Endothelial cell (in vitro differentiated cells): ENCODE measurements at regions not wholly inside any gene's neighbourhood (a gene's known extent, or its start where the extent isn't known, plus 50 kb on each side); places are given as distances from the start of the nearest gene placed in this dataset.

ENCODE experiments used
- DNase-seq: peaks from one replicate; pipeline ENCODE4 v3.0.0; 2021; ENCODE audit warnings: low spot score
- H3K27ac Mint-ChIP-seq: one replicate; pipeline ENCODE4 v1.8.0; 2021; ENCODE audit warnings: mixed read lengths, inconsistent platforms; ENCODE audit not compliant: unreplicated experiment
- H3K27me3 Mint-ChIP-seq: one replicate; pipeline ENCODE4 v1.8.0; 2021; ENCODE audit warnings: mild to moderate bottlenecking, moderate library complexity, mixed read lengths, inconsistent platforms; ENCODE audit not compliant: unreplicated experiment
- H3K36me3 Mint-ChIP-seq: one replicate; pipeline ENCODE4 v1.8.0; 2021; ENCODE audit warnings: mild to moderate bottlenecking, low read depth, mixed read lengths, inconsistent platforms; ENCODE audit not compliant: unreplicated experiment
- H3K4me1 Mint-ChIP-seq: one replicate; pipeline ENCODE4 v1.8.0; 2021; ENCODE audit warnings: mild to moderate bottlenecking, mixed read lengths, inconsistent platforms; ENCODE audit not compliant: unreplicated experiment
- H3K4me3 Mint-ChIP-seq: one replicate; pipeline ENCODE4 v1.8.0; 2021; ENCODE audit warnings: mild to moderate bottlenecking, mixed read lengths, inconsistent platforms; ENCODE audit not compliant: unreplicated experiment
- H3K9me3 Mint-ChIP-seq: one replicate; pipeline ENCODE4 v1.8.0; 2021; ENCODE audit warnings: mixed read lengths, inconsistent platforms; ENCODE audit not compliant: unreplicated experiment
- TF ChIP-seq, protein P1 (sequence below): fragments of 200-600 bp; sonication (generic); IDR thresholded peaks from one replicate; pipeline ENCODE4 v1.5.0; 2021; ENCODE audit warnings: antibody characterized with exemption; ENCODE audit not compliant: unreplicated experiment

DNA sequence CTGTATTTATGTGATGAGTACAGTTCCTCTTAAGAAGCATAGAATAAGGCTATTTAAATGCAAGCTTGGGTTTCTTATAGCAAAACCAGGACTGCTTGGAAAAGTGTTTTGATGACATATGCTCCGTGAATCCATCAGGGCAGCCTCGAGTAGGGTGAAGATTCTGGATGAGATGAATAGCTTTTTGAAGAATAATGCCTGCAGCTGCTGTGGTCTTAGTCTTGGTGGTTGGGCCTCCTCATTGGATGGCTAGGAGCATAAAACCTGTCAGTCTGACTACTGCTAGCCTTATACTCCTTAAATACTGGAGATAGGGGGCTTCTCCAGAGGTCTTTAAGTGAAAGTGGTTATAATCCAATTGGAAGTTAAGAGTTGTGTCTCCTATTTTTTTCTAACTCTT is 704.3 kb downstream of the FGF9 start:
- no peak for DNase-seq
- H3K27ac Mint-ChIP-seq, result no peak overlapping the region
- no peaks in the 10 kb centered on the region for H3K9me3 Mint-ChIP-seq
- TF ChIP-seq, protein P1, sequence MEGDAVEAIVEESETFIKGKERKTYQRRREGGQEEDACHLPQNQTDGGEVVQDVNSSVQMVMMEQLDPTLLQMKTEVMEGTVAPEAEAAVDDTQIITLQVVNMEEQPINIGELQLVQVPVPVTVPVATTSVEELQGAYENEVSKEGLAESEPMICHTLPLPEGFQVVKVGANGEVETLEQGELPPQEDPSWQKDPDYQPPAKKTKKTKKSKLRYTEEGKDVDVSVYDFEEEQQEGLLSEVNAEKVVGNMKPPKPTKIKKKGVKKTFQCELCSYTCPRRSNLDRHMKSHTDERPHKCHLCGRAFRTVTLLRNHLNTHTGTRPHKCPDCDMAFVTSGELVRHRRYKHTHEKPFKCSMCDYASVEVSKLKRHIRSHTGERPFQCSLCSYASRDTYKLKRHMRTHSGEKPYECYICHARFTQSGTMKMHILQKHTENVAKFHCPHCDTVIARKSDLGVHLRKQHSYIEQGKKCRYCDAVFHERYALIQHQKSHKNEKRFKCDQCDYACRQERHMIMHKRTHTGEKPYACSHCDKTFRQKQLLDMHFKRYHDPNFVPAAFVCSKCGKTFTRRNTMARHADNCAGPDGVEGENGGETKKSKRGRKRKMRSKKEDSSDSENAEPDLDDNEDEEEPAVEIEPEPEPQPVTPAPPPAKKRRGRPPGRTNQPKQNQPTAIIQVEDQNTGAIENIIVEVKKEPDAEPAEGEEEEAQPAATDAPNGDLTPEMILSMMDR, result no peak
- no peaks in the 10 kb centered on the region for H3K36me3 Mint-ChIP-seq
- H3K4me1 Mint-ChIP-seq, result no peaks in the 10 kb centered on the region
- no peak overlapping the region for H3K4me3 Mint-ChIP-seq
- H3K27me3 Mint-ChIP-seq, result peaks cover 3% of the 10 kb centered on the region

DNA sequence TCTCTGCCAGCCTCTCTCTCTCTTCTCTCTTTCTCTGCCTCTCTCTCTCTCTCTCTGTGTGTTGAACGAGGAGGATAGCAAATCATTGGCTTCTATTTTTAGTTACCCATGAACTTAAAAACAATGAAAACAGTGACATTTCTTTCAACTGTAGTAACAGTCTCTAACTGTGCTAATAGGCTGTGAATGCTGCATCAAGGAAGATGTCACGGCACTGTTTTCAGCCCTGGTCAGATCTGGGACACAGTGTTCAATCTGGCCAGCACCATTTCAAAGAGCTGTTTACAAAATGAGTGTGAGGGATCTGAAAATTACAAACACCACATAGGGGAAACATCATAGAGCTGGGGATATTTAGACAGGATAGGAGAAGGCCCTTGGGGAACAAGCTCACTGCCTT is 717.0 kb downstream of the FGF9 start:
- no peak for DNase-seq
- no peaks in the 10 kb centered on the region for H3K9me3 Mint-ChIP-seq
- no peaks in the 10 kb centered on the region for H3K36me3 Mint-ChIP-seq
- H3K4me1 Mint-ChIP-seq, result no peaks in the 10 kb centered on the region
- H3K27ac Mint-ChIP-seq, result no peak overlapping the region
- H3K27me3 Mint-ChIP-seq, result no peaks in the 10 kb centered on the region
- no peak overlapping the region for H3K4me3 Mint-ChIP-seq
- TF ChIP-seq, protein P1, result no peak

DNA sequence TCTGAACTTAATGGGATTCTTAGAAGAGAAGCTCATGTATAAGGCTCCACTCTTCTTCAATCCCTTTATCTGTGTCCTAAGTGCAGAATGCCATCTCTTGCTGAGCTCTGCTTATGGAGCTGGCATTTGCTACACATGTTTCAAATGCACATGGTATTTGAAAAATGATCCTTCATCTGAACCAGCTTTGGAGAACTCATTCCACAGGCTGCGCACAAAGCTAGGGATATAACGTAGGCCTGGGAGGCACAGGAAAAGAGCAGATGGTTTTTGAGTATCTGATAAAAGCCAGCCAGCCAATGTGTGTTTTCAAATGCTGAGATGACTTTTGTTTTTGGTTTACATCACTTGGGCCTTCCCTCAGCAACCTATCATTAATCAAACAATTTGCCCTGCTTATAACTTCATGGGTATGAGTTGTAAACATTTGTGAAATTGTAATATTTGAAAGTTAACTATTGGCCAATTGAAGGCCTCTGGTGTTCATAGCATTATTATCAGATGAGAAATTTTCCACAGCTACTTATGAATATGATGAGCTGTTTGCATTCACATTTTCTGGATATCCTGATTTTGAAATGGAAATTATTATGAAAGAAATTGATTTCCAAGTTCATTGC is 729.0 kb downstream of the FGF9 start:
- no peak overlapping the region for H3K4me3 Mint-ChIP-seq
- H3K4me1 Mint-ChIP-seq, result no peaks in the 10 kb centered on the region
- H3K36me3 Mint-ChIP-seq, result no peaks in the 10 kb centered on the region
- DNase-seq, result no peak
- H3K9me3 Mint-ChIP-seq, result no peaks in the 10 kb centered on the region
- H3K27me3 Mint-ChIP-seq, result peaks cover 3% of the 10 kb centered on the region
- H3K27ac Mint-ChIP-seq, result no peak overlapping the region
- TF ChIP-seq, protein P1, result no peak

DNA sequence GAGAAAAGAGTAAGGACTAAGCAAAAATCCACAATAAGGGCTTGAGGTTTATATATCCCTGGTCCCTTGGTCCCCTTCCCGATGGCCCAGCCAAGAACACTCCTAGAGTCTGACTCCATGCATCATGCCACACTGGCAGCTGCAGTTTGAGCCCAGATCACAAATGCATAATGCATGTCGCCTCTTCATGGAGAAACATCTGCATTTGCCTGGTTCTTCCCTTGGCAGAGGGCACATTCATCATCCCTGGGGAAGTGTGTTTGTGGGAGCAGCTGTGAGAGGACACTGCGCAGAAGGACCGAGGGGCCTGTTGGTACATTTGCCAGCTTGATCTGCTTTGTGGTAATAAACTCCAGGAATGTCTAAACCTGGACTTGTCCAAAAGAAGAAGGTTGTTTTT is 731.8 kb downstream of the FGF9 start:
- Mint-ChIP-seq H3K4me1 (no peaks in the 10 kb centered on the region), H3K36me3 (no peaks in the 10 kb centered on the region), H3K27me3 (peaks cover 3% of the 10 kb centered on the region), H3K4me3 (no peak overlapping the region), H3K9me3 (no peaks in the 10 kb centered on the region), H3K27ac (no peak overlapping the region)
- TF ChIP-seq, protein P1, result no peak
- no peak for DNase-seq

DNA sequence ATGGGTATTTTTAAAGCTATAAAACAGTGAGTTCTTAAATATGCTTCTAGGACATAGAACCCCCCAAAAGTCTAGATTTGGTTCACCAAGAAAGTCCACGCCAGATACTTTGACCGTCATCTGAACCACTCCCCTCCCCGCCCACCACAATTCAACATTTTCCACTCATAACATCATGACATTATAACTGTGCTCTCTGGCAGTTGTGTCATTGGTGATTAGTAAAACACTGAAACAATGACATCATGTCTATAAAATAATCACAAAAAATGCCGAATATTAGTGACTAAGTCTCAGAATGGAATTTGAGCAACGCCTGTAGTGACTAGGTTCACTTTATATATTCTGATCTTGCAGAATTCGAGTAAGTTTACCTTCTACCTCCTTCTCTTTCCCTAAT is 732.3 kb downstream of the FGF9 start:
- TF ChIP-seq, protein P1, result no peak
- no peaks in the 10 kb centered on the region for H3K36me3 Mint-ChIP-seq
- H3K4me3 Mint-ChIP-seq, result no peak overlapping the region
- H3K27me3 Mint-ChIP-seq, result peaks cover 2% of the 10 kb centered on the region
- DNase-seq, result no peak
- no peaks in the 10 kb centered on the region for H3K4me1 Mint-ChIP-seq
- H3K9me3 Mint-ChIP-seq, result no peaks in the 10 kb centered on the region
- no peak overlapping the region for H3K27ac Mint-ChIP-seq
